OCI-LY7 (cell line): ENCODE measurements at regions not wholly inside any gene's neighbourhood (a gene's known extent, or its start where the extent isn't known, plus 50 kb on each side); places are given as distances from the start of the nearest gene placed in this dataset.

Experiments
- BruUV-seq: library from RNA; stranded (reverse); fragments of 400-500 nt; replicated peaks from 2 replicates; lab custom pipeline; 2021; lab: Mats Ljungman, UMichigan
- CTCF ChIA-PET: fragments of 300-600 bp; sonication (Branson Sonifier 250); formaldehyde crosslinking; loops from one replicate; lab custom pipeline; 2022; ENCODE audit warnings: antibody characterized with exemption; ENCODE audit not compliant: unreplicated experiment; lab: Charles Lee
- POLR2A ChIA-PET: fragments of 300-600 bp; sonication (Branson Sonifier 250); formaldehyde crosslinking; loops from one replicate; lab custom pipeline; 2022; ENCODE audit warnings: antibody characterized with exemption; lab: Charles Lee
- DNase-seq: peaks from one replicate; pipeline ENCODE4 v3.0.0-alpha.2; 2015; ENCODE audit warnings: low spot score
- H2AFZ ChIP-seq: fragments of 200-600 bp; sonication (generic), shearing (Covaris generic); 2 replicates; pipeline ENCODE4 v1.6.1; 2014; ENCODE audit warnings: mild to moderate bottlenecking, antibody characterized with exemption, low read length, moderate library complexity
- H3K27ac ChIP-seq: fragments of 200-600 bp; sonication (generic); 2 replicates; pipeline ENCODE4 v1.5.1; 2014; ENCODE audit warnings: mixed run types, low read depth, mild to moderate bottlenecking, moderate library complexity, low read length, inconsistent platforms; ENCODE audit not compliant: poor library complexity, severe bottlenecking
- H3K36me3 ChIP-seq: fragments of 200-600 bp; sonication (generic); 2 replicates; pipeline ENCODE4 v1.6.1; 2014; ENCODE audit warnings: mild to moderate bottlenecking, antibody characterized with exemption, low read length, moderate library complexity, mixed read lengths; ENCODE audit not compliant: insufficient read depth
- H3K4me1 ChIP-seq: fragments of 200-600 bp; sonication (generic); 2 replicates; pipeline ENCODE4 v1.5.1; 2014; ENCODE audit warnings: mild to moderate bottlenecking, low read length; ENCODE audit not compliant: insufficient read depth, poor library complexity, severe bottlenecking
- H3K4me2 ChIP-seq: fragments of 200-600 bp; sonication (generic); 2 replicates; pipeline ENCODE4 v1.6.1; 2014; ENCODE audit warnings: mild to moderate bottlenecking, low read length
- H3K4me3 ChIP-seq: fragments of 200-600 bp; sonication (generic); 2 replicates; pipeline ENCODE4 v1.5.1; 2014; ENCODE audit warnings: mild to moderate bottlenecking, low read depth, low read length; ENCODE audit not compliant: poor library complexity, severe bottlenecking
- H3K79me2 ChIP-seq: fragments of 200-600 bp; sonication (generic); 2 replicates; pipeline ENCODE4 v1.6.1; 2016; ENCODE audit warnings: low read depth, mild to moderate bottlenecking, low read length, moderate library complexity, mixed read lengths; ENCODE audit not compliant: insufficient read depth
- H3K9me2 ChIP-seq: fragments of 200-600 bp; sonication (generic); 2 replicates; pipeline ENCODE4 v1.6.1; 2016; ENCODE audit warnings: mild to moderate bottlenecking, low read length, mixed read lengths; ENCODE audit not compliant: insufficient read depth
- H3K9me3 ChIP-seq: fragments of 200-600 bp; sonication (generic); 2 replicates; pipeline ENCODE4 v1.6.1; 2014; ENCODE audit warnings: mild to moderate bottlenecking, mixed run types, low read length, mixed read lengths
- H4K20me1 ChIP-seq: fragments of 200-600 bp; sonication (generic); 2 replicates; pipeline ENCODE4 v1.6.1; 2014; ENCODE audit warnings: mild to moderate bottlenecking, antibody characterized with exemption, low read length, moderate library complexity, mixed read lengths; ENCODE audit not compliant: insufficient read depth
- EZH2phosphoT487 ChIP-seq: fragments of 200-600 bp; sonication (generic); IDR thresholded peaks from 2 replicates; pipeline ENCODE4 v1.6.1; 2018; ENCODE audit warnings: low read depth, borderline replicate concordance, mild to moderate bottlenecking, mixed run types, antibody characterized with exemption, low read length, moderate library complexity, mixed read lengths
- intact Hi-C: fragments of 100-400 bp; cut with micrococcal nuclease; formaldehyde crosslinking; loops from one replicate; pipeline ENCODE4 v1.10.0; 2022; ENCODE audit not compliant: unreplicated experiment
- TF ChIP-seq, protein P1 (sequence below): fragments of 200-600 bp; sonication (generic); conservative IDR thresholded peaks from 2 replicates; pipeline ENCODE4 v1.5.1; 2014; ENCODE audit warnings: mild to moderate bottlenecking, antibody characterized with exemption, low read length, moderate library complexity, mixed read lengths

DNA sequence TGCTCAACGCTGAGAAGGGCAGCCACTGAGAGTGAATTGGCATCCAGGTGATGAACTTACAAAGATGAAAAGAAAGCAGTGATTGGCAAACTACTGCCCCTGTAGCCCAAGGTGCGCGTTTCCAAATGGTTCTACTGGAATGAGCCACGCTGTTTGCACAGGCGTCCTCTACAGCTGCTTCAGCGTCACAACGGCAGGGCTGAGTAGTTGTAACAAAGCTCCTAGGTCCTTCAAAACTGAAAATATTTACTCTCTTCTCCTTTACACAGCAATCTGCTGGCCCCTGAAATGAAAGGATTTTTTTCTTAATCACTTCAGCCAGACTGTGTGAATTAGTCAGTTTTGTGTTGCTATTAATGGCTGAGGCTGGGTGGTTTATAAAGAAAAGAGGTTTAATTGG, 107.2 kb upstream of the FOXF1 start:
- Histone ChIP-seq H3K9me3 (no peaks in the 10 kb centered on the region), H3K36me3 (no peaks in the 10 kb centered on the region), H3K9me2 (no peaks in the 10 kb centered on the region), H2AFZ (no peak overlapping the region), H3K79me2 (no peaks in the 10 kb centered on the region), H3K27ac (no peak overlapping the region), H3K4me1 (no peaks in the 10 kb centered on the region), H4K20me1 (no peaks in the 10 kb centered on the region), H3K4me2 (no peak overlapping the region), H3K4me3 (no peak overlapping the region)
- intact Hi-C loops: no loop called here
- no peak for DNase-seq
- BruUV-seq: no TSS peak
- TF ChIP-seq, protein P1, sequence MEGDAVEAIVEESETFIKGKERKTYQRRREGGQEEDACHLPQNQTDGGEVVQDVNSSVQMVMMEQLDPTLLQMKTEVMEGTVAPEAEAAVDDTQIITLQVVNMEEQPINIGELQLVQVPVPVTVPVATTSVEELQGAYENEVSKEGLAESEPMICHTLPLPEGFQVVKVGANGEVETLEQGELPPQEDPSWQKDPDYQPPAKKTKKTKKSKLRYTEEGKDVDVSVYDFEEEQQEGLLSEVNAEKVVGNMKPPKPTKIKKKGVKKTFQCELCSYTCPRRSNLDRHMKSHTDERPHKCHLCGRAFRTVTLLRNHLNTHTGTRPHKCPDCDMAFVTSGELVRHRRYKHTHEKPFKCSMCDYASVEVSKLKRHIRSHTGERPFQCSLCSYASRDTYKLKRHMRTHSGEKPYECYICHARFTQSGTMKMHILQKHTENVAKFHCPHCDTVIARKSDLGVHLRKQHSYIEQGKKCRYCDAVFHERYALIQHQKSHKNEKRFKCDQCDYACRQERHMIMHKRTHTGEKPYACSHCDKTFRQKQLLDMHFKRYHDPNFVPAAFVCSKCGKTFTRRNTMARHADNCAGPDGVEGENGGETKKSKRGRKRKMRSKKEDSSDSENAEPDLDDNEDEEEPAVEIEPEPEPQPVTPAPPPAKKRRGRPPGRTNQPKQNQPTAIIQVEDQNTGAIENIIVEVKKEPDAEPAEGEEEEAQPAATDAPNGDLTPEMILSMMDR: no peak
- TF ChIP-seq EZH2phosphoT487: no peak
- CTCF ChIA-PET: no interaction called here
- POLR2A ChIA-PET: no interaction called here

DNA sequence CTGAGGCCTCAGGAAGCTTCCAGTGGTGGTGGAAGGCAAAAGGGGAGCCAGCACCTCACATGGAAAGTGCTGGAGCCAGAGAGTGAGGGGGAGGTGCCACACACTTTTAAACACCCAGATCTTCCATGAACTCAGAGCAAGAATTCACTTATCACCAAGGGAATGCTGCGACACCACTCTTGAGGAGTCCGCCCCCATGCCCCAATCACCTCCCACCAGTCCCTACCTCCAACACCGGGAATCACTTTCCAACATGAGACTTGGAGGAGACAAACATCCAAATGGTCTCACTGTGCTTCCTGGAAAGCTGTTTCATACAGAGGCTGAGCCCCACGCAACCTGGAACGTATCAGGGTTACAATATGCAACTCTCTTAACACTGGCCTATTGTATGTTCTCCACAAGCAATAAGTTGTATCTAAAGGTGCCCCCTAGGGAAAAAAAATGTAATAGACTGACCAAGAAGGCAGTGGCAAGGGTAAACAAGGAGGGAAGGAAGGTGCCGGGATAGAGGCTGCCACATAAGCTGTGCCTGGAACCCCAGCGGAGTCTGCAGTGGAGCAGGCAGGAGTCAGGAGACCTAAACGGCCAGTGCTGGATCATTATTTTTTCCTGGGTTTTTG, 106.7 kb upstream of the FOXF1 start:
- no peak for DNase-seq
- CTCF ChIA-PET: no interaction called here
- Histone ChIP-seq H3K79me2 (no peaks in the 10 kb centered on the region), H2AFZ (no peak overlapping the region), H3K9me2 (no peaks in the 10 kb centered on the region), H3K36me3 (no peaks in the 10 kb centered on the region), H3K4me3 (no peak overlapping the region), H3K4me2 (no peak overlapping the region), H3K27ac (no peak overlapping the region), H3K9me3 (no peaks in the 10 kb centered on the region), H3K4me1 (no peaks in the 10 kb centered on the region), H4K20me1 (no peaks in the 10 kb centered on the region)
- TF ChIP-seq, protein P1: 0 out of 2 replicates have a peak, but pooled peaks have one; percentile 17
- TF ChIP-seq EZH2phosphoT487: no peak
- POLR2A ChIA-PET: no interaction called here
- BruUV-seq: no TSS peak
- intact Hi-C loops: no loop called here

DNA sequence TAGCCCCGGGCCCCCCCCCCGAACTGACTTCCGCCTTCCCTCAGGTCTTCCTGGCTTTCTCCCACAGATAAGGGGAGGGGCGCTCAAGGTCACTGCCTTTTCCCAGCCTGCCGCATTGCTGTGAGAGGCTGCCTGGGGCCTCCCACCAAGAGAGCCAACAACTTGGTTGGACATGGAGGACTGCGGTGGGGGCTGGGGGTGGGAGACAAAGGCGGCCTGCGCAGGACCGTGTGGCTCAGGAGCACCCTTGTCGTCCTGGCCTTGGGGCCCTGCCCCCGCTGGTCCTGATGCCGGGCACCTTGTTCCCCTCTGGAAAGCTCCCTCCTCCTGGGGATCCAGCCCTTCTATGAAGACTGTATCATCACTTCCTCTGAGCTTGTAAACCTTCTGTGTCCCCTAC, 105.6 kb upstream of the FOXF1 start:
- no TSS peak for BruUV-seq
- Histone ChIP-seq H3K4me1 (no peaks in the 10 kb centered on the region), H3K79me2 (no peaks in the 10 kb centered on the region), H3K4me2 (no peak overlapping the region), H4K20me1 (no peaks in the 10 kb centered on the region), H3K4me3 (no peak overlapping the region), H3K36me3 (no peaks in the 10 kb centered on the region), H3K9me2 (no peaks in the 10 kb centered on the region), H3K9me3 (no peaks in the 10 kb centered on the region), H2AFZ (no peak overlapping the region), H3K27ac (no peak overlapping the region)
- no peak for TF ChIP-seq EZH2phosphoT487
- TF ChIP-seq, protein P1: no peak
- no peak for DNase-seq
- ChIA-PET POLR2A (no interaction called here), CTCF (no interaction called here)
- intact Hi-C loops: no loop called here
